Thyroid gland (tissue), 4 donors: ENCODE measurements at regions not wholly inside any gene's neighbourhood (a gene's known extent, or its start where the extent isn't known, plus 50 kb on each side); places are given as distances from the start of the nearest gene placed in this dataset.

Experiments
- CTCF ChIP-seq, 6 experiments: fragments of 200-600 bp in 3 of 6; fragments of 450-650 bp in 3 of 6; sonication (generic) in 3 of 6; IDR thresholded peaks; one replicate each; pipeline ENCODE4 v1.5.1; 2016 to 2019; ENCODE audit warnings: antibody characterized with exemption in 6 of 6, mild to moderate bottlenecking in 2 of 6, inconsistent platforms in 1 of 6, moderate library complexity in 1 of 6
- POLR2A ChIP-seq, 2 donors: fragments of 450-650 bp; IDR thresholded peaks; one replicate each; pipeline ENCODE4 v1.6.1; 2017; ENCODE audit warnings: antibody characterized with exemption in 2 of 2, mild to moderate bottlenecking in 2 of 2, moderate library complexity in 1 of 2

- TF ChIP-seq CTCF (IDR thresholded peaks at IDR 0.05) (no peak), POLR2A (IDR thresholded peaks at IDR 0.05) (no peak)
These were observed 267.4 kb upstream of the EXOC2 start for GRCh38 chr6:960356-960755.
